CD14-positive monocyte (primary cell): ENCODE measurements at regions not wholly inside any gene's neighbourhood (a gene's known extent, or its start where the extent isn't known, plus 50 kb on each side); places are given as distances from the start of the nearest gene placed in this dataset.
A peak's percentile ranks its signal among the peaks of the same experiment; 100 is the strongest.

Experiments used
- DNase-seq, 3 donors: peaks; one replicate each; pipeline ENCODE4 v3.0.0-alpha.2; 2011 to 2022
- H2AFZ ChIP-seq: 2 replicates; pipeline ENCODE4 v1.6.0; 2012; ENCODE audit warnings: mild to moderate bottlenecking, low read depth, low read length, inconsistent platforms; ENCODE audit not compliant: insufficient read depth, poor library complexity, severe bottlenecking
- H3K27ac ChIP-seq, 2 donors: 1 replicate in 1 of 2; 2 replicates in 1 of 2; pipeline ENCODE4 v1.5.1; 2012 to 2013; ENCODE audit warnings: low read length in 2 of 2, control low read depth in 1 of 2, inconsistent platforms in 1 of 2, low read depth in 1 of 2, mild to moderate bottlenecking in 1 of 2
- H3K27me3 ChIP-seq, 2 donors: one replicate each; pipeline versions ENCODE4 v1.6.0 to v1.6.1; 2011 to 2013; ENCODE audit warnings: low read length in 2 of 2; ENCODE audit not compliant: control insufficient read depth in 2 of 2, insufficient read depth in 2 of 2
- H3K36me3 ChIP-seq, 2 donors: replicated peaks in 1 of 2; 1 replicate in 1 of 2; 2 replicates in 1 of 2; pipeline versions ENCODE4 v1.5.1 to v1.6.1; 2012 to 2013; ENCODE audit warnings: low read length in 2 of 2, control low read depth in 1 of 2, inconsistent platforms in 1 of 2, mild to moderate bottlenecking in 1 of 2; ENCODE audit not compliant: insufficient read depth in 2 of 2, control insufficient read depth in 1 of 2
- H3K4me1 ChIP-seq, 2 donors: 1 replicate in 1 of 2; 2 replicates in 1 of 2; pipeline versions ENCODE4 v1.5.1 to v1.6.1; 2012 to 2013; ENCODE audit warnings: low read length in 2 of 2, control low read depth in 1 of 2, inconsistent platforms in 1 of 2, mild to moderate bottlenecking in 1 of 2, moderate library complexity in 1 of 2; ENCODE audit not compliant: insufficient read depth in 2 of 2, control insufficient read depth in 1 of 2
- H3K4me2 ChIP-seq: replicated peaks from 2 replicates; pipeline ENCODE3; 2012; ENCODE audit warnings: low read length, moderate library complexity, mild to moderate bottlenecking; ENCODE audit not compliant: poor library complexity, severe bottlenecking; ENCODE audit errors: extremely low read depth
- H3K4me3 ChIP-seq, 3 experiments: fragments of 200-600 bp in 1 of 3; sonication (generic) in 1 of 3; replicated peaks in 1 of 3; 1 replicate in 2 of 3; 2 replicates in 1 of 3; pipeline ENCODE4 v1.5.1; 2011 to 2013; ENCODE audit warnings: low read length in 3 of 3, mild to moderate bottlenecking in 3 of 3, control low read depth in 2 of 3, low read depth in 2 of 3, inconsistent platforms in 1 of 3, moderate library complexity in 1 of 3
- H3K79me2 ChIP-seq: 2 replicates; pipeline ENCODE4 v1.6.0; 2012; ENCODE audit warnings: mild to moderate bottlenecking, control low read depth, inconsistent platforms, low read length, moderate library complexity; ENCODE audit not compliant: insufficient read depth
- H3K9ac ChIP-seq: 2 replicates; pipeline ENCODE4 v1.6.0; 2017; ENCODE audit warnings: low read length, mild to moderate bottlenecking; ENCODE audit not compliant: insufficient read depth, poor library complexity, severe bottlenecking
- H3K9me3 ChIP-seq, 2 donors: replicated peaks in 1 of 2; 1 replicate in 1 of 2; 2 replicates in 1 of 2; pipeline versions ENCODE4 v1.5.1 to v1.6.1; 2012 to 2013; ENCODE audit warnings: low read length in 2 of 2, control low read depth in 1 of 2; ENCODE audit not compliant: control insufficient read depth in 1 of 2, insufficient read depth in 1 of 2
- H4K20me1 ChIP-seq: 2 replicates; pipeline ENCODE4 v1.6.0; 2012; ENCODE audit warnings: mild to moderate bottlenecking, low read length, control low read depth, moderate library complexity; ENCODE audit not compliant: insufficient read depth
- H3K27ac Mint-ChIP-seq, 7 donors: one replicate each; pipeline ENCODE4 v1.8.0; 2020; ENCODE audit warnings: mild to moderate bottlenecking in 7 of 7, mixed read lengths in 7 of 7, moderate library complexity in 6 of 7, inconsistent platforms in 2 of 7
- H3K27me3 Mint-ChIP-seq, 3 donors: one replicate each; pipeline ENCODE4 v1.8.0; 2021 to 2022; ENCODE audit warnings: low read depth in 3 of 3, mild to moderate bottlenecking in 3 of 3, mixed read lengths in 3 of 3, moderate library complexity in 3 of 3, inconsistent platforms in 1 of 3
- H3K36me3 Mint-ChIP-seq, 2 donors: one replicate each; pipeline ENCODE4 v1.8.0; 2020; ENCODE audit warnings: mixed read lengths in 2 of 2, inconsistent platforms in 1 of 2, mild to moderate bottlenecking in 1 of 2
- H3K4me1 Mint-ChIP-seq: one replicate; pipeline ENCODE4 v1.8.0; 2020; ENCODE audit warnings: mild to moderate bottlenecking, mixed read lengths
- H3K4me3 Mint-ChIP-seq, 2 donors: one replicate each; pipeline ENCODE4 v1.8.0; 2020; ENCODE audit warnings: mild to moderate bottlenecking in 2 of 2, mixed read lengths in 2 of 2, moderate library complexity in 1 of 2
- H3K9me3 Mint-ChIP-seq, 7 donors: one replicate each; pipeline ENCODE4 v1.8.0; 2020 to 2022; ENCODE audit warnings: mixed read lengths in 7 of 7, mild to moderate bottlenecking in 6 of 7, moderate library complexity in 6 of 7, inconsistent platforms in 2 of 7
- WGBS: methylation state at CpG from one replicate; pipeline ENCODE4 v1.1.5; 2013; ENCODE audit warnings: missing lambda C conversion rate; ENCODE audit not compliant: insufficient coverage; 5-methylcytosine and 5-hydroxymethylcytosine counted together
- intact Hi-C, 2 donors: fragments of 100-400 bp; cut with micrococcal nuclease; formaldehyde crosslinking; loops; one replicate each; pipeline versions ENCODE4 v1.15.0 to v1.15.1; 2023
- TF ChIP-seq, protein P1 (sequence below): fragments of 200-600 bp; IDR thresholded peaks from one replicate; pipeline ENCODE4 v1.8.0; 2022; ENCODE audit warnings: antibody characterized with exemption, mild to moderate bottlenecking

DNA sequence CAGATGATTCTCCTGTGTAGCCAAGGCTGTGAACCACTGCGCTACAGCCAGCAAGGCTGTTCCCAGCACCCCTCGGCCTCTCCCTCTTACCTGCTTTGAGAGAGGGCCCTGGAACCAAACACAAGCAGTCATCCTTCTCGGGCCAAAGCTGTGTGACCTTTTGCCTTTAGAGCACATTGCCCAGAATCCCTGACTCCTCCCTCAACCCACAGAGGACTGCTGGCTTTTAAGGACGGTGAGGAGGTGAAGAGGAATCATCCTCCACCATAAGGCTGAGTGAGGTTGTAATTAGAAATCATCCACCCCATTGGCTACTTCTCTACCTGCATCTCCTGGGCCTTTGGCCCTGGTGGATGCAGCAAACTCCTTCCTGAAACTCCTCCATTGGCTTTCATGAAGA lies 93.6 kb upstream of the PJA1 start:
- H3K4me1 Mint-ChIP-seq: no peaks in the 10 kb centered on the region
- H3K36me3 Mint-ChIP-seq: no peaks in the 10 kb centered on the region
- H3K27ac Mint-ChIP-seq: peak overlapping the region in 1 of 7 donors; percentile 36
- no peak for DNase-seq
- Histone ChIP-seq H3K79me2 (no peaks in the 10 kb centered on the region), H3K36me3 (no peaks in the 10 kb centered on the region), H2AFZ (no peak overlapping the region), H3K4me1 (no peaks in the 10 kb centered on the region), H3K27ac (no peak overlapping the region), H3K9me3 (no peaks in the 10 kb centered on the region), H4K20me1 (no peaks in the 10 kb centered on the region), H3K4me3 (no peak overlapping the region), H3K9ac (no peak overlapping the region), H3K27me3 (peaks cover 0 to 12% of the 10 kb centered on the region in 2 donors), H3K4me2 (no peak overlapping the region)
- intact Hi-C loops: no loop called here
- TF ChIP-seq, protein P1, sequence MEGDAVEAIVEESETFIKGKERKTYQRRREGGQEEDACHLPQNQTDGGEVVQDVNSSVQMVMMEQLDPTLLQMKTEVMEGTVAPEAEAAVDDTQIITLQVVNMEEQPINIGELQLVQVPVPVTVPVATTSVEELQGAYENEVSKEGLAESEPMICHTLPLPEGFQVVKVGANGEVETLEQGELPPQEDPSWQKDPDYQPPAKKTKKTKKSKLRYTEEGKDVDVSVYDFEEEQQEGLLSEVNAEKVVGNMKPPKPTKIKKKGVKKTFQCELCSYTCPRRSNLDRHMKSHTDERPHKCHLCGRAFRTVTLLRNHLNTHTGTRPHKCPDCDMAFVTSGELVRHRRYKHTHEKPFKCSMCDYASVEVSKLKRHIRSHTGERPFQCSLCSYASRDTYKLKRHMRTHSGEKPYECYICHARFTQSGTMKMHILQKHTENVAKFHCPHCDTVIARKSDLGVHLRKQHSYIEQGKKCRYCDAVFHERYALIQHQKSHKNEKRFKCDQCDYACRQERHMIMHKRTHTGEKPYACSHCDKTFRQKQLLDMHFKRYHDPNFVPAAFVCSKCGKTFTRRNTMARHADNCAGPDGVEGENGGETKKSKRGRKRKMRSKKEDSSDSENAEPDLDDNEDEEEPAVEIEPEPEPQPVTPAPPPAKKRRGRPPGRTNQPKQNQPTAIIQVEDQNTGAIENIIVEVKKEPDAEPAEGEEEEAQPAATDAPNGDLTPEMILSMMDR: no peak
- H3K4me3 Mint-ChIP-seq: no peak overlapping the region
- H3K27me3 Mint-ChIP-seq: peaks cover 11 to 21% (median 15%) of the 10 kb centered on the region in 3 donors
- no peaks in the 10 kb centered on the region for H3K9me3 Mint-ChIP-seq
- WGBS: no CpG with 5 or more reads among the region's 4 CpGs

DNA sequence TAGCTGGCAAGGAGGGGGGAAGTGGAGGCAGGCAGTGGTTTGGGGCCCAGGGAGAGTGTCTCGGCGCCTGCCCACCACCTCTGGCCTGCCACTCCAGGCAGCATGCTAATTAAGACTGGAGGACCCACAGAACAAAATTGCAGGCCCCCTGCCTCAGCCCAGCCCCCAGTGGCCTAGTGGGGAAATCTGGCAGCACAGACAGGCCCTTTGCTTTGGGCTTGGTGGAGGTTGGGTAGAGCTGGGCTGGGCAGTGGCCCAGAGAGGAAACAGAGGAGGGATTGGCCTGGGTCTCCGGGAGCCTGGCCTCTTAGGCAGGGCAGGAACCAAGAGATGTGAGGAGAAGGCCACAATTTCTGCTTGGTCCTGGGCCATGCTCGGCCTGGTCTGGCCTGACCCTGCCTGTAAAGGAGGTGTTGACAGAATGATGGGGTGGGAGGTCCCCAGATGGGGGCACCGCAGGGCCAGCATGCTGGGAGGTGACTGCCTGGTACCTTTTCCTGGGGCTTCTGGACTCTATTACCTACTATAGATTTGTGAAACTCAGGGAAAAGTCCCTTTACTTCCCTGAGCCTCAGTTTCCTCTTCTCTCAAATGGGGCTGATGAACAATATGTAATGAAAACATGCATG lies 92.4 kb upstream of the PJA1 start:
- Histone ChIP-seq H4K20me1 (no peaks in the 10 kb centered on the region), H3K9me3 (no peaks in the 10 kb centered on the region), H3K4me3 (no peak overlapping the region), H3K27ac (no peak overlapping the region), H2AFZ (no peak overlapping the region), H3K4me2 (no peak overlapping the region), H3K36me3 (no peaks in the 10 kb centered on the region), H3K4me1 (no peaks in the 10 kb centered on the region), H3K79me2 (no peaks in the 10 kb centered on the region), H3K27me3 (no peaks in the 10 kb centered on the region), H3K9ac (no peak overlapping the region)
- WGBS: 67% methylated on average over 1 of the region's 5 CpGs
- H3K36me3 Mint-ChIP-seq: no peaks in the 10 kb centered on the region
- no peak overlapping the region for H3K4me3 Mint-ChIP-seq
- H3K9me3 Mint-ChIP-seq: no peaks in the 10 kb centered on the region
- TF ChIP-seq, protein P1: no peak
- no peaks in the 10 kb centered on the region for H3K4me1 Mint-ChIP-seq
- no peak overlapping the region for H3K27ac Mint-ChIP-seq
- intact Hi-C loops: no loop called here
- DNase-seq: no peak
- H3K27me3 Mint-ChIP-seq: peaks cover 4 to 19% (median 8%) of the 10 kb centered on the region in 3 donors
